Activated T-cell treated with anti-CD3 and anti-CD28 coated beads, Interleukin-2, amount 50 U/mL, for 4 hours (primary cell): ENCODE measurements at regions not wholly inside any gene's neighbourhood (a gene's known extent, or its start where the extent isn't known, plus 50 kb on each side); places are given as distances from the start of the nearest gene placed in this dataset.

Experiments
- ATAC-seq, 2 donors: fragments of 200-7000 bp; cut with Tn5 transposase; one replicate each; pipeline ENCODE4 v1.10.0; 2021
- DNase-seq: peaks from one replicate; pipeline ENCODE4 v3.0.0-alpha.2; 2020
- H3K27me3 Mint-ChIP-seq: one replicate; pipeline ENCODE4 v1.8.0; 2021; ENCODE audit warnings: low read depth, mixed read lengths
- H3K36me3 Mint-ChIP-seq: one replicate; pipeline ENCODE4 v1.8.0; 2022; ENCODE audit warnings: mixed read lengths; ENCODE audit not compliant: insufficient read depth
- H3K4me1 Mint-ChIP-seq: one replicate; pipeline ENCODE4 v1.8.0; 2021; ENCODE audit warnings: low read depth, mixed read lengths
- H3K4me3 Mint-ChIP-seq: one replicate; pipeline ENCODE4 v1.8.0; 2021; ENCODE audit warnings: mild to moderate bottlenecking, moderate library complexity, mixed read lengths
- H3K9me3 Mint-ChIP-seq: one replicate; pipeline ENCODE4 v1.8.0; 2021; ENCODE audit warnings: mixed read lengths

DNA sequence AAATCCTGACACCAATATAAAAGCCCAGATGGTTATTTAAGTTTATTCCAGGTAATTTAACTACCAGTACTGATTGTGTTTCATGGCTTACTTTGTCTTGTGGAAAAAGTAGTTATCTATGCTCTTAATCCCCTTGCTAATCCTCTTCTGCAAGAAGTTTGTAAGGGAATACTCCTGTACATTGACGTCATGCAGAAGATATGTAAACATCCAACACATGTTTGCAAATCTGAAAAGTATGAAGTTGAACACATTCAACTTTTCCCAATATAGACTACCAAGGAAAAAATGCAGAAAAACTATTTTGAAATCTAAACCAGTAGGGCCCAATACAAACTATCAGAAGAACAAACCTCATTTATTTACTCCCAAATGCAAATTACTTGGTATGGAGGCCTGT lies 56.3 kb upstream of the ELL2 start:
- Mint-ChIP-seq H3K36me3 (no peaks in the 10 kb centered on the region), H3K9me3 (peaks cover 3% of the 10 kb centered on the region), H3K4me3 (no peak overlapping the region), H3K27me3 (peaks cover 2% of the 10 kb centered on the region), H3K4me1 (no peaks in the 10 kb centered on the region)
- DNase-seq (no peak), ATAC-seq (no peak)

DNA sequence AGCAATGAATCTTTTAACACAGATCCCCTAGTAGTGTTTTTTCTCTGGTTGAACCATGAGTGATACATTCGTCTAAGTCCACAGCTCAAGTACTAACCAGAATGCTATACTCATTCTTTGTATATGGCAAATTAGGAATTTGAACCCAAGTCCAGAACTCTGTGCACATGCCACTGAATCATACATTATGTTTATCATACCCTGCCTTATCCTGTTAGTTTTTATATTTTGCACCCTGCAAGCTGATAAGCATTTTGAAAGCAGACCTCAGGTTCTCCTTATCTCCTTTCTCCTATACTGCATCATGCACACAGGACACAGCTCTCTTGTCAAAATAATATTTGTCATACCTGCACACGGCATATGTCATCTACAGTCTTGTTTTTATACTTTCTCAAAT lies 54.6 kb upstream of the ELL2 start:
- H3K4me3 Mint-ChIP-seq: no peak overlapping the region
- no peaks in the 10 kb centered on the region for H3K4me1 Mint-ChIP-seq
- peaks cover 3% of the 10 kb centered on the region for H3K9me3 Mint-ChIP-seq
- no peaks in the 10 kb centered on the region for H3K36me3 Mint-ChIP-seq
- no peak for ATAC-seq
- peaks cover 2% of the 10 kb centered on the region for H3K27me3 Mint-ChIP-seq
- DNase-seq: no peak

DNA sequence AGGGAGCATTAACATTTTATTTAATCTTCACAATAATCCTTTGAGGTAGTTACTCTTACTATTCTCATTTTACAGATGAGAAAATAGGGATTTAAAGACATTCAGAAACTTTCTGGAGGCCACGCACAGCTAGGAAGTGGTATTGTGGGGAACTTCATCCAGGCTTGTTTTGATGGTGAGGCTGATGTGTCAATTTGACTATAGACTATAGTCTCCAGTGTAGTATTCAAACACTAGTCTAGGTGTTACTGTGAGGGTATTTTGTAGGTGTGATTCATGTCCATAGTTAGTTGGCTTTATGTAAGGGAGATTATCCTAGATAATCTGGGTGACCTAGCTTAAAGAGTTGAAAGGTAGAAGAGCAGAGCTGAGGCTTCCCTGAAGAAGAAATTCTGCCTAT lies 54.1 kb upstream of the ELL2 start:
- Mint-ChIP-seq H3K4me1 (no peaks in the 10 kb centered on the region), H3K9me3 (peaks cover 3% of the 10 kb centered on the region), H3K27me3 (peaks cover 2% of the 10 kb centered on the region), H3K4me3 (no peak overlapping the region), H3K36me3 (no peaks in the 10 kb centered on the region)
- ATAC-seq (no peak), DNase-seq (no peak)

DNA sequence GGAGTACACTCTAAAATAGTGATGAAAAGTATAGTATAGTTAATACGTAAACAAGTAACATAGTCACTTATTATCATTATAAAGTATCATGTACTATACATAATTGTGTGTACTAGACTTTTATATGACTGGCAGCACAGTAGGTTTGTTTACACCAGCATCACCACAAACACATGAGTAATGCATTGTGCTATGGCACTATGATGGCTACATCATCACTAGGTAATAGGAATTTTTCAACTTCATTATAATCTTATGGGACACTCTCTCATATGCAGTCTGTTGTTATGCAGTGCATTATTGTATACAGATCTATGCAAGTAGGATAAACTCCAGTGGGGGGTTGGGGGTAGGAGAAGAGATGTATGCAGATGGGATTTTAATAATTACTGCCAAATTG lies 52.7 kb upstream of the ELL2 start:
- H3K4me1 Mint-ChIP-seq: no peaks in the 10 kb centered on the region
- no peaks in the 10 kb centered on the region for H3K36me3 Mint-ChIP-seq
- peaks cover 2% of the 10 kb centered on the region for H3K27me3 Mint-ChIP-seq
- DNase-seq (no peak), ATAC-seq (no peak)
- no peak overlapping the region for H3K4me3 Mint-ChIP-seq
- H3K9me3 Mint-ChIP-seq: peaks cover 3% of the 10 kb centered on the region

DNA sequence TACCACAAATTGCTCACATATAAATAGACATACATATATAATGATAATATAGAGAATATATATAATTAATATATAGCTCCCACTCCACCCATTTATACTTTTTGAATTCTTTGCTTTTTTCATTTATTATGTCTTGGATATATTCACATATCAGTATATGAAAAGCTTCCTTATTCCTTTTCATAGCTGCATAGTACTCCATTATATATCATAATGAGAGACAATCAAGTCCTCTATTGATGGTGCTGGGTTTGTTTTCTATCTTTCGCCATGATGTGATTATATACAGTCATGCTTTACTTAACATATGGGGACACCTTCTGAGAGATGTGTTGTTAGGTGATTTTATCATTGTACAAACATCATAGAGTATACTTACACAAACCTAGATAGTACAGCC lies 51.6 kb upstream of the ELL2 start:
- Mint-ChIP-seq H3K4me1 (no peaks in the 10 kb centered on the region), H3K9me3 (peaks cover 5% of the 10 kb centered on the region), H3K36me3 (no peaks in the 10 kb centered on the region), H3K4me3 (no peak overlapping the region), H3K27me3 (peaks cover 2% of the 10 kb centered on the region)
- DNase-seq: no peak
- ATAC-seq: no peak

DNA sequence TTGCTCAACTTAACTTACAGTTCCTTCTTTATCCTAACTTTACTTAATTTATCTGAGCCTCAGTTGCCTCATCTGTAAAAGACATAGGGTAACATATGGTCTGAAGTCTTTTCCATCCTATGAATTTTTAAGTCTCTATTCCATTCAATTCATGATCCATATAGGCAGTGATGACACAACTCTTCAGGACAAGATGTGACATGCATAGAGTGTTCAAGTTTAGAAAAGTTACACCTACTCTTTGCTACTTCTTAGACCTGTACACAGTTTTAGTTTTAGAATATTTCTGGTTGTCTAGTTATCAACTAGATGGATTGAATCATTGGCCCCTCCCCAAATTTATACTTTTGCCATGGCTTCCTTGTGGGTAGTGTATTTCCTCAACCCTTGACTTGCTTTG lies 50.7 kb upstream of the ELL2 start:
- Mint-ChIP-seq H3K4me1 (no peaks in the 10 kb centered on the region), H3K9me3 (peaks cover 5% of the 10 kb centered on the region), H3K27me3 (peaks cover 2% of the 10 kb centered on the region), H3K4me3 (no peak overlapping the region), H3K36me3 (no peaks in the 10 kb centered on the region)
- DNase-seq (no peak), ATAC-seq (no peak)
